ENCODE measurements at regions not wholly inside any gene's neighbourhood (a gene's known extent, or its start where the extent isn't known, plus 50 kb on each side); places are given as distances from the start of the nearest gene placed in this dataset.

GRCh38 chr19:27792576-27793127 is 1420.3 kb downstream of the UQCRFS1 start:
- no peak for DNase-seq (ENCODE audit: low read depth in 2 of 2)

- no peak for DNase-seq (ENCODE audit: low read depth in 2 of 2)
These were observed 1432.4 kb downstream of the UQCRFS1 start for GRCh38 chr19:27780367-27781075.

- no peak for DNase-seq (ENCODE audit: low read depth in 2 of 2)
These were observed 1433.0 kb downstream of the UQCRFS1 start for GRCh38 chr19:27779954-27780353.

- no peak for DNase-seq (ENCODE audit: low read depth in 2 of 2)
These were observed 1435.2 kb downstream of the UQCRFS1 start for GRCh38 chr19:27777726-27778125.

- DNase-seq (ENCODE audit: low read depth in 2 of 2): no peak
These were observed 1435.7 kb downstream of the UQCRFS1 start for GRCh38 chr19:27777242-27777641.

GRCh38 chr19:27776524-27776923 is 1436.4 kb downstream of the UQCRFS1 start:
- no peak for DNase-seq (ENCODE audit: low read depth in 2 of 2)

- no peak for DNase-seq (ENCODE audit: low read depth in 2 of 2)
These were observed 1436.9 kb downstream of the UQCRFS1 start for GRCh38 chr19:27776020-27776419.

GRCh38 chr19:27775395-27775794 is 1437.6 kb downstream of the UQCRFS1 start:
- no peak for DNase-seq (ENCODE audit: low read depth in 2 of 2)

GRCh38 chr19:27774827-27775226 is 1438.1 kb downstream of the UQCRFS1 start:
- DNase-seq (ENCODE audit: low read depth in 2 of 2): no peak

GRCh38 chr19:27774337-27774736 is 1438.6 kb downstream of the UQCRFS1 start:
- DNase-seq (ENCODE audit: low read depth in 2 of 2): no peak

- DNase-seq (ENCODE audit: low read depth in 2 of 2): no peak
These were observed 1439.4 kb downstream of the UQCRFS1 start for GRCh38 chr19:27773318-27774094.

GRCh38 chr19:27772059-27772458 is 1440.9 kb downstream of the UQCRFS1 start:
- no peak for DNase-seq (ENCODE audit: low read depth in 2 of 2)

GRCh38 chr19:27770095-27770494 is 1442.9 kb downstream of the UQCRFS1 start:
- DNase-seq (ENCODE audit: low read depth in 2 of 2): no peak

- DNase-seq (ENCODE audit: low read depth in 2 of 2): no peak
These were observed 1445.7 kb downstream of the UQCRFS1 start for GRCh38 chr19:27767234-27767633.

- DNase-seq (ENCODE audit: low read depth in 2 of 2): no peak
These were observed 1446.8 kb downstream of the UQCRFS1 start for GRCh38 chr19:27765912-27766725.

- no peak for DNase-seq (ENCODE audit: low read depth in 2 of 2)
These were observed 1447.6 kb downstream of the UQCRFS1 start for GRCh38 chr19:27765397-27765796.

GRCh38 chr19:27764186-27764804 is 1448.7 kb downstream of the UQCRFS1 start:
- DNase-seq (ENCODE audit: low read depth in 2 of 2): no peak

- DNase-seq (ENCODE audit: low read depth in 2 of 2): no peak
These were observed 1450.0 kb downstream of the UQCRFS1 start for GRCh38 chr19:27762933-27763332.

GRCh38 chr19:27759896-27760295 is 1453.1 kb downstream of the UQCRFS1 start:
- no peak for DNase-seq (ENCODE audit: low read depth in 2 of 2)

GRCh38 chr19:27758626-27759505 is 1454.1 kb downstream of the UQCRFS1 start:
- no peak for DNase-seq (ENCODE audit: low read depth in 2 of 2)

- no peak for DNase-seq (ENCODE audit: low read depth in 2 of 2)
These were observed 1458.3 kb downstream of the UQCRFS1 start for GRCh38 chr19:27754700-27755099.

Measured in activated CD4-positive, alpha-beta T cell treated with anti-CD3 and anti-CD28 coated beads for 24 hours (primary cell).